ENCODE measurements at regions not wholly inside any gene's neighbourhood (a gene's known extent, or its start where the extent isn't known, plus 50 kb on each side); places are given as distances from the start of the nearest gene placed in this dataset.

- TF ChIP-seq SIN3A (IDR thresholded peaks at IDR 0.05; ENCODE audit: borderline replicate concordance, insufficient read depth, low read depth, low read length) = no peak
- no peak for TF ChIP-seq CTCF (IDR thresholded peaks at IDR 0.05)
- TF ChIP-seq POLR2AphosphoS5 (IDR thresholded peaks at IDR 0.05; ENCODE audit: low read depth, low read length) = no peak
- TF ChIP-seq REST (IDR thresholded peaks at IDR 0.05; ENCODE audit: insufficient read depth in 1 of 2, low read depth in 2 of 2, low read length in 1 of 2) = no peak
- no peak for TF ChIP-seq TCF7L2 (IDR thresholded peaks at IDR 0.05; ENCODE audit: low read depth, low read length)
- DNase-seq (ENCODE audit: low read depth, low spot score) = no peak
- ATAC-seq = no peak
- no TSS peak for BruUV-seq (replicated peaks)
- Histone ChIP-seq H3K4me3 (ENCODE audit: low read depth in 2 of 2, low read length in 2 of 2) (no peak overlapping the region), H3K27ac (ENCODE audit: low read length) (no peak overlapping the region), H3K9me3 (ENCODE audit: control insufficient read depth, insufficient read depth, low read depth, low read length) (no peaks in the 10 kb centered on the region), H3K4me1 (ENCODE audit: control insufficient read depth, insufficient read depth, low read length) (no peaks in the 10 kb centered on the region), H3K36me3 (ENCODE audit: control insufficient read depth, insufficient read depth, low read length) (no peaks in the 10 kb centered on the region), H3K27me3 (ENCODE audit: control insufficient read depth, insufficient read depth, low read length) (no peaks in the 10 kb centered on the region)
- POLR2A ChIA-PET = no interaction called here
- in situ Hi-C loops (cut with HindIII; ENCODE audit: low pct_unique_long_range_greater_than_20kb, low sequenced_read_pairs) = no loop called here
- intact Hi-C loops (cut with micrococcal nuclease; ENCODE audit: unreplicated experiment) = no loop called here
- CTCF ChIA-PET = no interaction called here
Observed at GRCh38 chr13:38452656-38453055, 103.0 kb downstream of the UFM1 start.

GRCh38 chr13:38462605-38463004 lies 113.0 kb downstream of the UFM1 start:
- no peak for ATAC-seq
- POLR2A ChIA-PET = no interaction called here
- in situ Hi-C loops (cut with HindIII; ENCODE audit: low pct_unique_long_range_greater_than_20kb, low sequenced_read_pairs) = no loop called here

More at GRCh38 chr13:38462605-38463004, 113.0 kb downstream of the UFM1 start:
- no peaks in the 10 kb centered on the region for H3K27me3 ChIP-seq (ENCODE audit: control insufficient read depth, insufficient read depth, low read length)
- no peaks in the 10 kb centered on the region for H3K9me3 ChIP-seq (ENCODE audit: control insufficient read depth, insufficient read depth, low read depth, low read length)
- intact Hi-C loops (cut with micrococcal nuclease; ENCODE audit: unreplicated experiment) = no loop called here
- no peaks in the 10 kb centered on the region for H3K4me1 ChIP-seq (ENCODE audit: control insufficient read depth, insufficient read depth, low read length)
- TF ChIP-seq CTCF (IDR thresholded peaks at IDR 0.05) (no peak), TCF7L2 (IDR thresholded peaks at IDR 0.05; ENCODE audit: low read depth, low read length) (no peak)
- H3K27ac ChIP-seq (ENCODE audit: low read length) = no peak overlapping the region
- CTCF ChIA-PET = no interaction called here
- DNase-seq (ENCODE audit: low read depth, low spot score) = no peak
- H3K36me3 ChIP-seq (ENCODE audit: control insufficient read depth, insufficient read depth, low read length) = no peaks in the 10 kb centered on the region
- no peak overlapping the region for H3K4me3 ChIP-seq (ENCODE audit: low read depth in 2 of 2, low read length in 2 of 2)
- no TSS peak for BruUV-seq (replicated peaks)
